CD4-positive, alpha-beta T cell (primary cell): ENCODE measurements at regions not wholly inside any gene's neighbourhood (a gene's known extent, or its start where the extent isn't known, plus 50 kb on each side); places are given as distances from the start of the nearest gene placed in this dataset.

Source experiments
- ATAC-seq: fragments of 200-7000 bp; cut with Tn5 transposase; one replicate; pipeline ENCODE4 v1.10.0; 2022; ENCODE audit warnings: mild to moderate bottlenecking; ENCODE audit not compliant: poor library complexity
- CTCF ChIA-PET: fragments of 350-600 bp; sonication (Branson Sonifier 250); formaldehyde crosslinking; loops from one replicate; lab custom pipeline; 2021; ENCODE audit warnings: antibody characterized with exemption, inconsistent platforms; lab: Charles Lee
- POLR2A ChIA-PET: fragments of 350-600 bp; sonication (Branson Sonifier 250); formaldehyde crosslinking; loops from one replicate; lab custom pipeline; 2021; ENCODE audit warnings: antibody characterized with exemption, inconsistent platforms; lab: Charles Lee
- DNase-seq, 14 experiments: peaks; one replicate each; pipeline ENCODE4 v3.0.0-alpha.2; 2013 to 2020; ENCODE audit warnings: mixed read lengths in 2 of 14
- H3K27ac ChIP-seq, 2 donors: one replicate each; pipeline versions ENCODE4 v1.5.1 to v1.7.0; 2013; ENCODE audit warnings: low read length in 2 of 2, low read depth in 1 of 2, mild to moderate bottlenecking in 1 of 2
- H3K27me3 ChIP-seq, 2 experiments: 1 replicate in 1 of 2; 2 replicates in 1 of 2; pipeline versions ENCODE4 v1.6.1 to v1.7.0; 2013; ENCODE audit warnings: low read length in 2 of 2, control low read depth in 1 of 2, mild to moderate bottlenecking in 1 of 2, moderate library complexity in 1 of 2; ENCODE audit not compliant: insufficient read depth in 2 of 2, control insufficient read depth in 1 of 2
- H3K36me3 ChIP-seq: one replicate; pipeline ENCODE4 v1.6.1; 2013; ENCODE audit warnings: low read length, control low read depth; ENCODE audit not compliant: insufficient read depth
- H3K4me1 ChIP-seq: one replicate; pipeline ENCODE4 v1.6.1; 2013; ENCODE audit warnings: low read length, control low read depth; ENCODE audit not compliant: insufficient read depth
- H3K4me3 ChIP-seq: one replicate; pipeline ENCODE4 v1.5.1; 2013; ENCODE audit warnings: mild to moderate bottlenecking, low read length, moderate library complexity
- H3K9me3 ChIP-seq, 2 experiments: 1 replicate in 1 of 2; 2 replicates in 1 of 2; pipeline versions ENCODE4 v1.6.1 to v1.7.0; 2013; ENCODE audit warnings: low read length in 2 of 2, mild to moderate bottlenecking in 2 of 2, control low read depth in 1 of 2, moderate library complexity in 1 of 2; ENCODE audit not compliant: control insufficient read depth in 1 of 2, insufficient read depth in 1 of 2
- H3K27ac Mint-ChIP-seq: one replicate; pipeline ENCODE4 v1.8.0; 2020; ENCODE audit warnings: mixed read lengths
- H3K27me3 Mint-ChIP-seq: one replicate; pipeline ENCODE4 v1.8.0; 2021; ENCODE audit warnings: mixed read lengths
- H3K36me3 Mint-ChIP-seq: one replicate; pipeline ENCODE4 v1.8.0; 2021; ENCODE audit warnings: low read depth, mixed read lengths
- H3K4me1 Mint-ChIP-seq: one replicate; pipeline ENCODE4 v1.8.0; 2021; ENCODE audit warnings: low read depth, mixed read lengths
- H3K4me3 Mint-ChIP-seq: one replicate; pipeline ENCODE4 v1.8.0; 2020; ENCODE audit warnings: mild to moderate bottlenecking, mixed read lengths
- H3K9me3 Mint-ChIP-seq: one replicate; pipeline ENCODE4 v1.8.0; 2020; ENCODE audit warnings: mixed read lengths
- CTCF ChIP-seq: fragments of 200-600 bp; IDR thresholded peaks from one replicate; pipeline ENCODE4 v1.8.0; 2022; ENCODE audit warnings: antibody characterized with exemption, mild to moderate bottlenecking
- intact Hi-C, 2 experiments: fragments of 100-400 bp; cut with DNase I in 1 of 2; cut with micrococcal nuclease in 1 of 2; formaldehyde crosslinking; loops; one replicate each; pipeline versions ENCODE4 v1.15.1 to v1.9.0; 2023 to 2025; cut with DNase I, micrococcal nuclease

GRCh38 chr15:25065876-25066275 is 111.1 kb downstream of the SNRPN start:
- no peaks in the 10 kb centered on the region for H3K27me3 ChIP-seq
- Mint-ChIP-seq H3K36me3 (peaks cover 100% of the 10 kb centered on the region), H3K27ac (no peak overlapping the region), H3K9me3 (peaks cover 32% of the 10 kb centered on the region), H3K4me1 (no peaks in the 10 kb centered on the region), H3K4me3 (no peak overlapping the region), H3K27me3 (no peaks in the 10 kb centered on the region)
- peaks cover 100% of the 10 kb centered on the region in 2 experiments for H3K9me3 ChIP-seq
- no peak overlapping the region for H3K27ac ChIP-seq
- no peak for ATAC-seq
- no peak for TF ChIP-seq CTCF
- ChIA-PET POLR2A (no interaction called here), CTCF (no interaction called here)
- no peaks in the 10 kb centered on the region for H3K4me1 ChIP-seq
- no peak for DNase-seq
- intact Hi-C loops: loop anchor here in 1 of 2 experiments (5.0 kb wide), 1 partner anchor 94 kb away; no protein-coding TSS in a partner anchor
- no peak overlapping the region for H3K4me3 ChIP-seq
- H3K36me3 ChIP-seq: peaks cover 87% of the 10 kb centered on the region

DNA sequence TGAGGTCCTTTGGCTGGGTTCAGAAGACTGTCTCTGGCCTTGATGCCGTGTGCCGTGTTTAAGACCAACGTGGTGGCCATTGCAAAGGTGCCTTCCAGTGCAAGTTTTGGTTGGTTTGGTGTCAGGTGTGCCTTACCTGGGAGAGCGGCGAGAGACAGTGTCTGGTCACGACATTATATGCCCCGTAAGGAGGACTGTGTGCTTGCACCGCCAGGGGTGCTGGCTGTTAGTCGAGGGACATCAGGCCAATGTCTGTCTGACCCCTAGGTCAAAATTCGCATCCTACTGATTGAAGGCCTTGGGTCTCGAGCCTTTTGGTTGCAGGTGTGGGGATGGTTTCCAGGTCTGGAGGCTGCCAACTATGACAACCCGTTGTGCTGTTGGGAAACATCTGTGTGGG is 111.9 kb downstream of the SNRPN start:
- ATAC-seq (no peak), DNase-seq (no peak)
- Mint-ChIP-seq H3K9me3 (peaks cover 29% of the 10 kb centered on the region), H3K4me3 (no peak overlapping the region), H3K27ac (no peak overlapping the region), H3K36me3 (peaks cover 100% of the 10 kb centered on the region), H3K27me3 (no peaks in the 10 kb centered on the region), H3K4me1 (no peaks in the 10 kb centered on the region)
- CTCF ChIA-PET: no interaction called here
- Histone ChIP-seq H3K36me3 (peaks cover 86% of the 10 kb centered on the region), H3K4me3 (no peak overlapping the region), H3K9me3 (peaks cover 100% of the 10 kb centered on the region in 2 experiments), H3K4me1 (no peaks in the 10 kb centered on the region), H3K27me3 (no peaks in the 10 kb centered on the region), H3K27ac (no peak overlapping the region)
- POLR2A ChIA-PET: no interaction called here
- no peak for TF ChIP-seq CTCF
- intact Hi-C loops: loop anchor here in 1 of 2 experiments (5.0 kb wide), 1 partner anchor 94 kb away; no protein-coding TSS in a partner anchor

DNA sequence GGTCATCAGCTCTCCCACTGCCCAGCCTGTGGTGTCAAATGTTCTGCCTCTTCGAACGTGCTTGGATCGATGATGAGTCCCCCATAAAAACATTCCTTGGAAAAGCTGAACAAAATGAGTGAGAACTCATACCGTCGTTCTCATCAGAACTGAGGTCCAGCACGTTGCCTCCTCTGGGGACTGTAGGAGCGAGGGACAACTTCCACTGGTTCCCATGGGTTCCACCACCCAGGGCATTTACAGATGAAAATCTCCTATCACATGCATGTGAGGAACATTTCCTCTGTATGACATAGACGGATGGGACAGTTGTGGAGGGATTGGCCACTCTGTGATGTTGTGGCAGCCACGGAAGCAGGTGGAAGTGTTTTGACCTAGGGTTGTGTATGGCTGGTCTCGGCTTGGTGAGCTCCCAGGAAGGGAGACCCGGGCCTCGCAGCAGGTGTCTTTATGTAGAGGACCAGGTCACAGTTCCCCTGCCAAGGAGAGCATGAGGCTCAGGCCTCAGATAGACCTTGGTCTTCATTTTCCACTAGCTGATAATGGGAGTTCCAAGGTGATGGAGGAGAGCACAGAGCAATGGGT is 113.0 kb downstream of the SNRPN start:
- H3K36me3 Mint-ChIP-seq: peaks cover 100% of the 10 kb centered on the region
- H3K4me3 ChIP-seq: no peak overlapping the region
- TF ChIP-seq CTCF: no peak
- no peaks in the 10 kb centered on the region for H3K4me1 ChIP-seq
- H3K4me1 Mint-ChIP-seq: no peaks in the 10 kb centered on the region
- POLR2A ChIA-PET: no interaction called here
- H3K9me3 ChIP-seq: peaks cover 100% of the 10 kb centered on the region in 2 experiments
- H3K9me3 Mint-ChIP-seq: peaks cover 29% of the 10 kb centered on the region
- H3K27me3 Mint-ChIP-seq: no peaks in the 10 kb centered on the region
- no peak overlapping the region for H3K27ac Mint-ChIP-seq
- no peaks in the 10 kb centered on the region for H3K27me3 ChIP-seq
- CTCF ChIA-PET: no interaction called here
- peaks cover 89% of the 10 kb centered on the region for H3K36me3 ChIP-seq
- intact Hi-C loops: loop anchor here in 1 of 2 experiments (5.0 kb wide), 1 partner anchor 96 kb away; no protein-coding TSS in a partner anchor
- H3K4me3 Mint-ChIP-seq: no peak overlapping the region
- no peak overlapping the region for H3K27ac ChIP-seq
- DNase-seq (no peak), ATAC-seq (no peak)
